Osteoblast (primary cell): ENCODE measurements at regions not wholly inside any gene's neighbourhood (a gene's known extent, or its start where the extent isn't known, plus 50 kb on each side); places are given as distances from the start of the nearest gene placed in this dataset.
"Not testable (repeated sequence)": the region's sequence is repeated elsewhere in the genome, so short reads cannot be mapped to it uniquely, and the experiment has no call there.

Experiments used
- DNase-seq: peaks from one replicate; pipeline ENCODE4 v3.0.0; 2011; ENCODE audit warnings: low spot score, mixed read lengths; ENCODE audit not compliant: insufficient read length; ENCODE audit errors: missing footprints
- H2AFZ ChIP-seq: 2 replicates; pipeline ENCODE4 v1.6.0; 2011; ENCODE audit warnings: mild to moderate bottlenecking, low read length
- H3K27ac ChIP-seq: 2 replicates; pipeline ENCODE4 v1.5.1; 2011; ENCODE audit warnings: mild to moderate bottlenecking, low read depth, low read length, moderate library complexity
- H3K27me3 ChIP-seq: 2 replicates; pipeline ENCODE4 v1.6.0; 2012; ENCODE audit warnings: mild to moderate bottlenecking, control low read depth, inconsistent platforms, low read length, moderate library complexity; ENCODE audit not compliant: insufficient read depth
- H3K36me3 ChIP-seq: 2 replicates; pipeline ENCODE4 v1.5.1; 2011; ENCODE audit warnings: mild to moderate bottlenecking, low read length, control low read depth, moderate library complexity; ENCODE audit not compliant: insufficient read depth
- H3K4me1 ChIP-seq: 2 replicates; pipeline ENCODE4 v1.5.1; 2011; ENCODE audit warnings: mild to moderate bottlenecking, low read length, control low read depth, moderate library complexity; ENCODE audit not compliant: insufficient read depth
- H3K4me2 ChIP-seq: 2 replicates; pipeline ENCODE4 v1.6.0; 2011; ENCODE audit warnings: mild to moderate bottlenecking, low read length; ENCODE audit not compliant: insufficient read depth
- H3K4me3 ChIP-seq: fragments of 200-600 bp; sonication (generic); 3 replicates; pipeline ENCODE4 v1.5.1; 2012; ENCODE audit warnings: mild to moderate bottlenecking, low read length, inconsistent platforms; ENCODE audit not compliant: insufficient read depth
- H3K79me2 ChIP-seq: 2 replicates; pipeline ENCODE4 v1.6.0; 2012; ENCODE audit warnings: mild to moderate bottlenecking, low read length, control low read depth, inconsistent platforms; ENCODE audit not compliant: insufficient read depth
- H3K9me3 ChIP-seq: 2 replicates; pipeline ENCODE4 v1.5.1; 2011; ENCODE audit warnings: low read depth, low read length, control low read depth
- H4K20me1 ChIP-seq: 2 replicates; pipeline ENCODE4 v1.6.0; 2012; ENCODE audit warnings: mild to moderate bottlenecking, low read length, control low read depth; ENCODE audit not compliant: insufficient read depth
- TF ChIP-seq, protein P1 (sequence below): IDR thresholded peaks from 2 replicates; pipeline ENCODE4 v1.5.1; 2011; ENCODE audit warnings: mild to moderate bottlenecking, low read depth, low read length, moderate library complexity; ENCODE audit errors: extremely low read depth

GRCh38 chr1:38775175-38775845 is 84.3 kb downstream of the RRAGC start:
- no peak overlapping the region for H3K4me3 ChIP-seq
- no peaks in the 10 kb centered on the region for H4K20me1 ChIP-seq
- no peaks in the 10 kb centered on the region for H3K4me1 ChIP-seq
- H3K79me2 ChIP-seq = no peaks in the 10 kb centered on the region
- no peak for DNase-seq
- no peaks in the 10 kb centered on the region for H3K9me3 ChIP-seq
- TF ChIP-seq, protein P1, sequence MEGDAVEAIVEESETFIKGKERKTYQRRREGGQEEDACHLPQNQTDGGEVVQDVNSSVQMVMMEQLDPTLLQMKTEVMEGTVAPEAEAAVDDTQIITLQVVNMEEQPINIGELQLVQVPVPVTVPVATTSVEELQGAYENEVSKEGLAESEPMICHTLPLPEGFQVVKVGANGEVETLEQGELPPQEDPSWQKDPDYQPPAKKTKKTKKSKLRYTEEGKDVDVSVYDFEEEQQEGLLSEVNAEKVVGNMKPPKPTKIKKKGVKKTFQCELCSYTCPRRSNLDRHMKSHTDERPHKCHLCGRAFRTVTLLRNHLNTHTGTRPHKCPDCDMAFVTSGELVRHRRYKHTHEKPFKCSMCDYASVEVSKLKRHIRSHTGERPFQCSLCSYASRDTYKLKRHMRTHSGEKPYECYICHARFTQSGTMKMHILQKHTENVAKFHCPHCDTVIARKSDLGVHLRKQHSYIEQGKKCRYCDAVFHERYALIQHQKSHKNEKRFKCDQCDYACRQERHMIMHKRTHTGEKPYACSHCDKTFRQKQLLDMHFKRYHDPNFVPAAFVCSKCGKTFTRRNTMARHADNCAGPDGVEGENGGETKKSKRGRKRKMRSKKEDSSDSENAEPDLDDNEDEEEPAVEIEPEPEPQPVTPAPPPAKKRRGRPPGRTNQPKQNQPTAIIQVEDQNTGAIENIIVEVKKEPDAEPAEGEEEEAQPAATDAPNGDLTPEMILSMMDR = no peak
- no peak overlapping the region for H3K27ac ChIP-seq
- no peak overlapping the region for H3K4me2 ChIP-seq
- H3K27me3 ChIP-seq = no peaks in the 10 kb centered on the region
- H2AFZ ChIP-seq = no peak overlapping the region
- H3K36me3 ChIP-seq = no peaks in the 10 kb centered on the region

- Histone ChIP-seq H3K36me3 (no peaks in the 10 kb centered on the region), H2AFZ (no peak overlapping the region), H4K20me1 (no peaks in the 10 kb centered on the region), H3K27me3 (no peaks in the 10 kb centered on the region), H3K27ac (no peak overlapping the region), H3K4me3 (no peak overlapping the region), H3K9me3 (no peaks in the 10 kb centered on the region), H3K79me2 (no peaks in the 10 kb centered on the region), H3K4me2 (no peak overlapping the region), H3K4me1 (no peaks in the 10 kb centered on the region)
- TF ChIP-seq, protein P1 = no peak
- DNase-seq = no peak
These were observed 86.1 kb downstream of the RRAGC start for GRCh38 chr1:38773483-38773882.

DNA sequence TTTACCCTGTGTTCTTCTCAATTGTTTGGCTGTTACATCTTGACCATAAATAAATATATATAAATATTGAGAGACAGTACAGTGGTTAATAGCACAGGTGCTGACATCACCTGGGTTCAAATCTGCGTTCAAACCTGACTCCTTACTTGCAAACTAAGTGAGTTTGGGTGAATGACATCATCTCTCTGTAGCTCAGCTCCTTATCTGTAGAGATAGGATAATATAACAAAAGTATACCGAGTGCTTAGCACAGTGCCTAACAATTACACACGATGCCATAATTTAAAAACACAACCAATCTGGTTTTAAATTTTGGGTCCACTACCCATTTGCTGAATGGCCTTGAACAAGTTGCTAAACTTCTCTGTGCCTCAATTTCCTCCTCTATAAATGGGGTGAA is 86.6 kb downstream of the RRAGC start:
- H3K27ac ChIP-seq = no peak overlapping the region
- H2AFZ ChIP-seq = no peak overlapping the region
- no peak for DNase-seq
- no peaks in the 10 kb centered on the region for H3K79me2 ChIP-seq
- H3K36me3 ChIP-seq = no peaks in the 10 kb centered on the region
- TF ChIP-seq, protein P1 = no peak
- no peaks in the 10 kb centered on the region for H3K27me3 ChIP-seq
- no peak overlapping the region for H3K4me3 ChIP-seq
- no peaks in the 10 kb centered on the region for H4K20me1 ChIP-seq
- no peak overlapping the region for H3K4me2 ChIP-seq
- H3K4me1 ChIP-seq = no peaks in the 10 kb centered on the region
- no peaks in the 10 kb centered on the region for H3K9me3 ChIP-seq

DNA sequence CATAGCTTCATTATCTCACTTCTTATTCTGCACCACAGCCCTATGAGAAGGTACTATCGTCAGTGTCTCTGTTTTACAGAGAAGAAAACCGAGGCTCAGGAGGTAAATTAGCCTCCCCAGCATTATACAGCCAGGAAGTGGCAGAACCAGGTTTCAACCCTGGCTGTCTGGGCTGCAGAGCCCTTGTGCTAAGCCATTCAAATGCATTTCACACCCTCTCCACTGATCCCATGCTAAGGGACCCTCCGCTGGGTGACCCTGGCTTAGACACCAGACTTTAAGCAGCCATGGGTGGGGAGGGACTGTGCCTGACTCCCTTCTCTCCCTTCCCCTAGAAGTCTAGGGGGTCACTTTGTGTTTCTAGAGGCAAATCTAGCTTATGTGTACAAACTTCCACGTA is 87.5 kb downstream of the RRAGC start:
- no peaks in the 10 kb centered on the region for H3K4me1 ChIP-seq
- H2AFZ ChIP-seq = no peak overlapping the region
- H3K79me2 ChIP-seq = no peaks in the 10 kb centered on the region
- H3K27me3 ChIP-seq = no peaks in the 10 kb centered on the region
- H3K4me2 ChIP-seq = no peak overlapping the region
- no peak overlapping the region for H3K4me3 ChIP-seq
- H3K36me3 ChIP-seq = no peaks in the 10 kb centered on the region
- H3K27ac ChIP-seq = no peak overlapping the region
- H4K20me1 ChIP-seq = no peaks in the 10 kb centered on the region
- TF ChIP-seq, protein P1 = no peak
- no peaks in the 10 kb centered on the region for H3K9me3 ChIP-seq
- no peak for DNase-seq

DNA sequence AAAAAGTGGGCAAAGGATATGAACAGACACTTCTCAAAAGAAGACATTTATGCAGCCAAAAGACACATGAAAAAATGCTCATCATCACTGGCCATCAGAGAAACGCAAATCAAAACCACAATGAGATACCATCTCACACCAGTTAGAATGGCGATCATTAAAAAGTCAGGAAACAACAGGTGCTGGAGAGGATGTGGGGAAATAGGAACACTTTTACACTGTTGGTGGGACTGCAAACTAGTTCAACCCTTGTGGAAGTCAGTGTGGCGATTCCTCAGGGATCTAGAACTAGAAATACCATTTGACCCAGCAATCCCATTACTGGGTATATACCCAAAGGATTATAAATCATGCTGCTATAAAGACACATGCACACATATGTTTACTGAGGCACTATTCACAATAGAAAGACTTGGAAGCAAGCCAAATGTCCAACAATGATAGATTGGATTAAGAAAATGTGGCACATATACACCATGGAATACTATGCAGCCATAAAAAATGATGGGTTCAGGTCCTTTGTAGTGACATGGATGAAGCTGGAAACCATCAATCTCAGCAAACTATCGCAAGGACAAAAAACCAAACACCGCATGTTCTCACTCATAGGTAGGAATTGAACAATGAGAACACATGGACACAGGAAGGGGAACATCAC is 88.9 kb downstream of the RRAGC start:
- H3K79me2 ChIP-seq, H3K4me3 ChIP-seq, H4K20me1 ChIP-seq, H3K36me3 ChIP-seq, H3K4me1 ChIP-seq, H3K27me3 ChIP-seq, DNase-seq, H3K9me3 ChIP-seq, H3K4me2 ChIP-seq, H3K27ac ChIP-seq, H2AFZ ChIP-seq: not testable (repeated sequence)
